HG02885 (cell line): ENCODE measurements at regions not wholly inside any gene's neighbourhood (a gene's known extent, or its start where the extent isn't known, plus 50 kb on each side); places are given as distances from the start of the nearest gene placed in this dataset.

ENCODE experiments used
- ATAC-seq: cut with Tn5 transposase; IDR thresholded peaks from one replicate; pipeline ENCODE4 v1.9.1; 2021; ENCODE audit warnings: mild to moderate bottlenecking; ENCODE audit not compliant: unreplicated experiment, poor library complexity

DNA sequence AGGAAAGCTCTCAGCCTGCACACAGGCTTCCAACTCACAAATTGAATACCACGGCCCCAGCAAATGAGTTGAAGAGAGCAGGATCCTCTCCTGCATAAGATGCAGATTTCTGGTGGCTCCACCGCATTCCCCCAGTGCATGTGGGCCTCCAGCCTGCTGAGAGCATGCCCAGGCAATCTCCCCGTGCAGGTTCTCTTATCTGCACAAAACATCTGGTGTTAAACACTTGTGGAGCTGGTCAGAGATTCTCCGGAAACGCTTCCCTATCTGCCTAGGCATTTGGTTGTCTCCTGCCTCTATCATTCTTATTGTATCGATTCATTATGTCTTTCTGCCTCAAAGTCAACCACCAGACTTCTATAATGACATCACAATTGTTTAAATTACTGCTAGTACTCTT lies 1349.0 kb upstream of the B3GALT2 start:
- ATAC-seq, result no peak

GRCh38 chr1:194534784-194535183 lies 1348.4 kb upstream of the B3GALT2 start:
- no peak for ATAC-seq

GRCh38 chr1:194533641-194534040 lies 1347.2 kb upstream of the B3GALT2 start:
- no peak for ATAC-seq

DNA sequence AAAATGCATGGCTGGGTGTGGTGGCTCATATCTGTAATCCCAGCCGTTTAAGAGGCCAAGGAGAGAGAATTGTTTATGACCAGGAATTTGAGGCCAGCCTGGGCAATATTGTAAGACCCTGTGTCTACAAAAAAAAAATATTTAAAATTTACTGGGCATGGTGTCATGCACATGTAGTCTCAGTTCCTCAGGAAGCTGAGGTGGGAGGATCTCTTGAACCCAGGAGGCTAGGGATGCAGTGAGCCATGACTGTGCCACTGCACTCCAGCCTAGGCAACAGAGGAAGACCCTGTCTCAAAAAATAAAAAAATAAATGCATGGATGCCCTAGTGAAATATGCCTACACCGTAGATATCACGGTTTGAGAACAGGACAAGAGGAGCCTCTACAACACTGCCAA lies 1331.2 kb upstream of the B3GALT2 start:
- no peak for ATAC-seq

DNA sequence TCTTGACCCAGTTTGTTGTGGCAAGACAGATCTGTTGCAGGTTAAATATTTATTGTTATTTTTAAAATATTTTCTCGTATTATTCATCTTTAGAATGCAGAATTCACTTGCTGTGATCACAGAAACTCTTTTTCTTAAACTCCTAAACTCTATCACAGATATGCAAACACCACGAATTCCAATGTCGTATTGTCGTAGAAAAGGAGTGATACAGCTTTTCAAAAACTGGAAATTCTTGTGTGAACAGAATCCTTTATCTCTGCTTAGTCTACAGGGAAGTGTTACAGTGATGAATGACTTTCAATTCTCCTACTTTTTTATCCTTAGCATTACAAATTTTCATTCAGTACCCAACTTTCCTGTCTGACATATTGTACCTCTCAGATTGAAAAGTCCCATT lies 1329.5 kb upstream of the B3GALT2 start:
- no peak for ATAC-seq

DNA sequence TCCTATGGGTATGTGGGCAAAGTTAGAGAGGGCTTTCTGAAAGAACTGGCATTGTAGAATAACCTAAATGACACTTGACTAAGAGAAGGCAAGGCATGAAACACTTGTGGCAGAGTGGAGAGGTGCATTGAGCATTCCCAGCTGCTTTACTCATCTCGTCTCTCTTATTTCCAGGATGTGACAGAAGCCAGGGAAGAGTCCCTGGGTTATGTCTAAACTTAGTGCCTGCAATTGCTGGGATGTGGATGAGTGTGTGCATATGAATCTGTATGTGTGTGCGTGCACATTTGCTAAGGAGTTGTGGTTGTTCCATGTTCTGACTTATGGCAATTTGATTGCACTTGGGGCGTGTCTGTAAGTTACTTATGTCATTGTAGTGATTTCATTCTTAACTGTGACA lies 1326.5 kb upstream of the B3GALT2 start:
- no peak for ATAC-seq

DNA sequence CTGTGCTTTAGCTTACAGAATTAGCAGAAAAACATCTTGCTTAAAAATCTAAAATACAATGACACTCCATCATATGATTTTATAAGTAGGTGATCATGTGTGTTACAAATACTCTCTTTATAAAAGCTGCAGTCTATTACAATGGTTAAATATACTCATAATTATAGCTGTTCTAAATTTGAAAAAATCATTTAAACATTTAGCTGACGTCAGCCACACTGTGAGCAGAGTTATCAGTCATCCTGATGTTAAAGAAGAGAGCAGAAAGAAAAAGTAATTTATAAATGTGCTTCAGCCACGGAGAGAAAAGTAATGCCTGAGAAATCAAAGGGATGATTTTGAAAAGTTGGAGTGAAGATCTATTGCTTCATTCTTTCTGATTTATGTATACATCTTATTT lies 1325.9 kb upstream of the B3GALT2 start:
- ATAC-seq, result no peak

DNA sequence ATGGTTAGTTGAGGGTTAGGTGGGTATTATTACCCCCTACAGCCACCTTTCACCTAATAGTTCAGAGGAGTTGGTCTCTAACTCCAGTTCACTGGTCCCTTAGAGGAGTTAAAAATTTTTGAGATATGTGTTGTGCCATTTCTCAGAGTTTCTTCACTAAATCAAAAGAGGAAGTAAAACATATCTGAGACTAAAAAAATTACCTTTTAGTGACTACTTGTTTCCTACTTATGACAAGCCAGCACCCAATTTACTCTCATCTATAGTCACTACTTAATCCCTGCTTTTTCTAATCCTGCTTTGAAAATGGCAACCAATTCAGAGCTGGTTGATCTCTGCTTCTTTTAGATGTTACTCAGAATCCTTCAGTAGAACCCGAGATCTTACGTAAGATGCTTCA lies 1316.8 kb upstream of the B3GALT2 start:
- peak; percentile 73 for ATAC-seq

- no peak for ATAC-seq
These were observed 1309.0 kb upstream of the B3GALT2 start for GRCh38 chr1:194495434-194495833.

DNA sequence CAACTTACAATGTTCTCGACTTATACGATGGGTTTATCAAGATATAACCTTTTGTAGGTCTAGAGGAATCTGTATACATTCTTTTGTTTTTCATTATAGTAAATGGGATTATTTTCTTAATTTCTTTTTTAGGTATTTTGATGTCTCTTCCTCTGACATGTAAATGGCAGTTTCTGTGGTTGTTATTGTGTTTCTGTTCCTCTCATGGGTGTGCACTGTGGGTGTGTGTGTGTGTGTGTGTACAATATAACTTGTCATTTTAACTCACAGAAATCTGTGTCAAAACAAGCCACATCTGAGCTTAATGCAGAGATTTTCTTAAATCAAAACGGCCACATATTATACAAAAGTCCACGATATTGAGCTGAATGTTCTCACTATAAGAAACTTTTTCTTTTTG lies 1300.8 kb upstream of the B3GALT2 start:
- no peak for ATAC-seq

GRCh38 chr1:194485432-194485831 lies 1299.0 kb upstream of the B3GALT2 start:
- no peak for ATAC-seq

DNA sequence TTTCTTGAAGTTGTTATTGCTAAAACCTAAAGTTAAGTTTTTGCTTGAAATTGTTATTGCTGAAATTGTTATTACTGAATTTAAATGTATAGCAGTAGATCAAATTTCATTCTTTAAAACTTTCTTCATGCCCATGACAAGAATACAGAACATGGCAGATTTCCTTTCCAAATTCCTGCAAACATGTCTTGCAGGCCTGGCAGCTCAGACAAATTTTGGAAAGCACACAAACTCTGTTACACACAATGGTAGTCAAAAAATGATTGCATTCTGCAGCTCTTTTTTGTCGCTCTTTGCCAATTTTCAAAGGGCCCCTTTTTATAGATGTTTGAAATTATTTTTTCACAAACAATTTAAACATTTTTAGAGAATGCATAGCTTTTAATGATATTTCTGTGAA lies 1292.3 kb upstream of the B3GALT2 start:
- no peak for ATAC-seq

DNA sequence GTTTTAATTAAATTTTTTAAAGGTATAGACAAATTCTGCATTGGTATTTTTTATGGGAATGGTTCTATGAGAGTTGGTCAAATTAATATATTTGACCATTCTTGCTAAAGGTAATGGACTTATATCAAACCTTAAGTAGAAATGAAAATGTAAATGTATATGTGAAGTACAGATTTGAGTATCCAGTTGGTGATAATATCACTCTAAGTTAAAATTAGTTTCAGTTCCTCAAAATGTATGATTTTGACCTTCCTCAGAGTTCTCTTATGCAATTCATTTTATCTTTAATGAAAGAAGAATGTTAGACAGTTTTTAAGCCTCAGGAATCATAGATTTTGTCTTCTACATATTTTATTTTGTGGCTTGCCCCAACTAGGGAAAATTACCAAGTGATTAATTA lies 1291.5 kb upstream of the B3GALT2 start:
- peak; percentile 87 for ATAC-seq

DNA sequence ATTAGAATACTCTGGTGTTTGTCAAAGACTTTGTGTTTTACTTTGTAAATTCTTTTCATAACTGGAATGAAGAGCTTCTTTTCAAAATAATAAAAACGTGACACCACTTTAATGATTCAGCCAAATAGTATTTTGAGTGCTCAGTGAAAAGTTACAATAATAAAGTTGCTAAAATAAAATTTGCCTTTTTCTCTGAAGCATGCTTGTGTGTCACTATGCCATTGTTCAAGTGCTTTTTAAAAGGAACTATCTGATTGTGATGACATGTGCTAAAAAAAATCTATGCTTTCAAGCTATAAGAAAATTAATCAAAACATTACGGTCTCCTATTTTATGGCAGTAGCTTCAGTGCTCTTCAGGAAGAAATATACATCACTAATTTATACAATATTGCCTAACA lies 1290.5 kb upstream of the B3GALT2 start:
- no peak for ATAC-seq

DNA sequence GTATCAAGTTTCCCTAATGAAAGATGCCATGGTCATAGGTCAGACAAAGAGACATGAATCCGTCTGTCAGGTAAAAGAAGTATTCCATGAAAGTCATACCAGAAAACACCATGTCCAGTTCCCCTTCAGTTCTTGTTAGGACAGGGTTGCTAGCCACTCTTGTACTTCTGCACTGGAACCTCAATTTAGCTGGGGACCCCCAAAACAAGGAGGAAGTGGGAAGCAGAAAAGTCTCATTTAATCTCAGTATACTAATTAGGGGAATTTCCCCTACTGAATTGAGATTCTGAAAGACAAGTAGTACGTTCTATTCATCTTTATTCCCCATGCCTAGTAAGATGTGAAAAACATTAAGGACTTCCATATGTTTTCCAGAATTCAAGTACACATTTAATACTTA lies 1289.9 kb upstream of the B3GALT2 start:
- ATAC-seq, result no peak

- no peak for ATAC-seq
These were observed 1288.3 kb upstream of the B3GALT2 start for GRCh38 chr1:194474701-194475100.

- ATAC-seq, result no peak
These were observed 1287.4 kb upstream of the B3GALT2 start for GRCh38 chr1:194473766-194474165.

DNA sequence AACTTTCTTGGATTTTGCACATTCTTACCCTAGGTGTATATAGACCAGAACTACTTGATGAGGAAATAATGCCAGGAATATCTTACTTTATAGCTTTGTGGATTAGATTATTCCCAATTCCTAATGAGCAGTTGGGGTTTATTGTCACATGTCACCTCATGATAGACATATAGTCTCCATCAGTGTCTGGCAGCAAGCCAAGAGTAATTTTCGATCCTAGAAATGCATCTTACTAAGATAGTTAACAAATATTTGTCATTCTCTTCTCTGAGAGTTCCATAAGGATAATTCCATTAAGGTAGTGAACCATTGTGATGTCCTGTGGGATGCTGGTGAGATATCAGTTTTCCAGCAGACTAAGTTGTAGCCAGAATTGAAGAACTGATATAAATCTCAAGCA lies 1282.9 kb upstream of the B3GALT2 start:
- ATAC-seq, result no peak

DNA sequence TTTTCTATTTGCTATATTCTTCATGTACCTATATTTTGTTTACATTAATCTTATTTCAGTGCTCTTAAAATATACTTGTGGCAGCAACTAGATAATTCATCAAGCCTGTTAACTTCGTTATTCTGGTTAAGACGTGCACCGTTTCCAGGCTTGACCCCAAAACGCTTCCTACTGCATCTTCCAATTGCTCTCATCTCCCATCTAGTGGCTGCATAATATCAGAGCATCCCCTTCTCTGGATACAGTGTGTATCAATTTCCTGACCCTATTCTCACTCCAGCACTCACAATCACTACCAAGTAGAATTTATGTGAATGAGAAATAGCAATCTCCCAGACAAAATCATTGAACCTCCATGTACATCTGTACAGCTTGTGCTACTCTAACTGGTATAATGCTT lies 1280.3 kb upstream of the B3GALT2 start:
- no peak for ATAC-seq

- ATAC-seq, result no peak
These were observed 1261.2 kb upstream of the B3GALT2 start for GRCh38 chr1:194447636-194448035.

GRCh38 chr1:194445244-194445643 lies 1258.8 kb upstream of the B3GALT2 start:
- no peak for ATAC-seq

GRCh38 chr1:194442901-194443575 lies 1256.6 kb upstream of the B3GALT2 start:
- ATAC-seq, result no peak

DNA sequence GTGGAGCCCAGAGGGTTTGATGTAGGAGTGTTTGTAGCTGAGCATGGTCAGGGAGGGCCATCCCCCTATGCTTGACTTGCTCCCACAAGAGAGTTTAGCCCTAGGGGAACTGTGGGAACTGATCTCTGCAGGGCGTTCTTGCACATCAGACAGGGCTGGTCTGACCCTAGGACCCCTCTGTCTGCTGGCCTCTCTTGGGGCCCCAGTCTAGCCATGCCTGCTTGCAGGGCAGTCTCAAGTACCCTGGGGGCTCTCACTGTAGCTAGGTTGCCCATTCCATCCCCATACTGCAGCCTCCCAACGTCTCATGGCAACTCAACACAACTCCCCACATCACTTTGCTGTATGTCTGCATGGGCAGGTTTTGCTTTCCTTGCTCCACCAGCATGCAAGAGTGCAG lies 1250.7 kb upstream of the B3GALT2 start:
- ATAC-seq, result no peak
